Breast epithelium (tissue), 3 donors: ENCODE measurements at regions not wholly inside any gene's neighbourhood (a gene's known extent, or its start where the extent isn't known, plus 50 kb on each side); places are given as distances from the start of the nearest gene placed in this dataset.

Experiments
- CTCF ChIP-seq, 3 donors: fragments of 450-650 bp; IDR thresholded peaks; one replicate each; pipeline ENCODE4 v1.5.1; 2016 to 2017; ENCODE audit warnings: antibody characterized with exemption in 3 of 3, mild to moderate bottlenecking in 3 of 3, moderate library complexity in 3 of 3
- POLR2A ChIP-seq: fragments of 450-650 bp; IDR thresholded peaks from one replicate; pipeline ENCODE4 v1.6.1; 2016; ENCODE audit warnings: antibody characterized with exemption, mild to moderate bottlenecking, moderate library complexity

GRCh38 chr15:61389334-61390028, 160.4 kb upstream of the RORA start:
- TF ChIP-seq CTCF (IDR thresholded peaks at IDR 0.05): no peak
- no peak for TF ChIP-seq POLR2A
